ENCODE measurements at regions not wholly inside any gene's neighbourhood (a gene's known extent, or its start where the extent isn't known, plus 50 kb on each side); places are given as distances from the start of the nearest gene placed in this dataset.

DNA sequence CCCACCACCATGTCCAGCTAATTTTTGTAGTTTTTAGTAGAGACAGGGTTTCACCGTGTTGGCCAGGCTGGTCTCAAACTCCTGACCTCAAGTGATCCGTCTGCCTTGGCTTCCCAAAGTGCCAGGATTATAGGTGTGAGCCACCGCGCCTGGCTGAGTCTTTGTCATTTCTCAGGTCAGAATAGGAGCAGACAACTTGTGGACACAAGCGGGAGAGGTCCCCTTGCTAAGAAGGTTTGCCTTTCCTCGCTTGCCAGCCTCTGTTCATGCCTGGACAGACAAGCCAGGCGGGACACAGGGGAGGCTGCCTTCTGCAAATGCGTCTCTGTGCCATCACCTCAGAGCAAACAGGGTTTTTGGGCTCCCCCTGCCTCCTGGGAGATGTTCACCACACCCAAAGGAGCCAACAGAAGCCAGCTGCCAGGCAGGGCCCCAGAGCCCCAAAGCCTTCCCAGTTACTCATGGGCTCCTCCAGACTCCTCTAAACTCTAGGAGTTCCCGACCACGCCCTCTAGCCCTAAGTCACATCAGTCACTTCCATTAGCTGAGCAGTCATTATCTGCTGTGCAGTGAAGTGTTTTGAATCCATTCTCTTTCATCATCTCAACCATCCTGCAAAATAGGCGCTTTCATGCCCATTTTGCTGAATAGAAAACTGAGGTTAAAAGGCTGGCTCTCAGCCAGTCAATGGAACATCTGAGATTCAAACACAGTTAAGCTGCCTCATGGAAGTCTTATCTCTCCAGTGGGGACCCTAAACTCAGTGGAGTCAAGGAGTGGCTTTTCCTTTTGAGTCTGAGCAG is 245.0 kb downstream of the UACA start:
- TF ChIP-seq, protein P1, sequence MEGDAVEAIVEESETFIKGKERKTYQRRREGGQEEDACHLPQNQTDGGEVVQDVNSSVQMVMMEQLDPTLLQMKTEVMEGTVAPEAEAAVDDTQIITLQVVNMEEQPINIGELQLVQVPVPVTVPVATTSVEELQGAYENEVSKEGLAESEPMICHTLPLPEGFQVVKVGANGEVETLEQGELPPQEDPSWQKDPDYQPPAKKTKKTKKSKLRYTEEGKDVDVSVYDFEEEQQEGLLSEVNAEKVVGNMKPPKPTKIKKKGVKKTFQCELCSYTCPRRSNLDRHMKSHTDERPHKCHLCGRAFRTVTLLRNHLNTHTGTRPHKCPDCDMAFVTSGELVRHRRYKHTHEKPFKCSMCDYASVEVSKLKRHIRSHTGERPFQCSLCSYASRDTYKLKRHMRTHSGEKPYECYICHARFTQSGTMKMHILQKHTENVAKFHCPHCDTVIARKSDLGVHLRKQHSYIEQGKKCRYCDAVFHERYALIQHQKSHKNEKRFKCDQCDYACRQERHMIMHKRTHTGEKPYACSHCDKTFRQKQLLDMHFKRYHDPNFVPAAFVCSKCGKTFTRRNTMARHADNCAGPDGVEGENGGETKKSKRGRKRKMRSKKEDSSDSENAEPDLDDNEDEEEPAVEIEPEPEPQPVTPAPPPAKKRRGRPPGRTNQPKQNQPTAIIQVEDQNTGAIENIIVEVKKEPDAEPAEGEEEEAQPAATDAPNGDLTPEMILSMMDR (IDR thresholded peaks at IDR 0.05): no peak
- no peak for TF ChIP-seq POLR2A (IDR thresholded peaks at IDR 0.05)
